DOHH2 (cell line): ENCODE measurements at regions not wholly inside any gene's neighbourhood (a gene's known extent, or its start where the extent isn't known, plus 50 kb on each side); places are given as distances from the start of the nearest gene placed in this dataset.

ENCODE experiments used
- H3F3A ChIP-seq: fragments of 200-600 bp; sonication (generic), shearing (Covaris generic); 2 replicates; pipeline ENCODE4 v1.6.0; 2016; ENCODE audit warnings: antibody characterized with exemption, mild to moderate bottlenecking; ENCODE audit not compliant: control insufficient read depth, insufficient read depth
- H3K27ac ChIP-seq: fragments of 200-600 bp; sonication (generic); 2 replicates; pipeline ENCODE4 v1.5.1; 2014; ENCODE audit warnings: low read depth, mild to moderate bottlenecking, low read length, moderate library complexity
- H3K27me3 ChIP-seq: fragments of 200-600 bp; sonication (generic); 2 replicates; pipeline ENCODE4 v1.6.1; 2014; ENCODE audit warnings: mild to moderate bottlenecking, low read length, mixed read lengths; ENCODE audit not compliant: control insufficient read depth
- H3K36me3 ChIP-seq: fragments of 200-600 bp; sonication (generic); 2 replicates; pipeline ENCODE4 v1.6.1; 2014; ENCODE audit warnings: mild to moderate bottlenecking, low read length, moderate library complexity, mixed read lengths; ENCODE audit not compliant: control insufficient read depth
- H3K4me1 ChIP-seq: fragments of 200-600 bp; sonication (generic); 2 replicates; pipeline ENCODE4 v1.6.1; 2014; ENCODE audit warnings: mild to moderate bottlenecking, low read length, mixed read lengths; ENCODE audit not compliant: control insufficient read depth
- H3K4me2 ChIP-seq: fragments of 200-600 bp; sonication (generic); 2 replicates; pipeline ENCODE4 v1.6.0; 2014; ENCODE audit warnings: mild to moderate bottlenecking, low read length, moderate library complexity
- H3K4me3 ChIP-seq: fragments of 200-600 bp; sonication (generic); 2 replicates; pipeline ENCODE4 v1.5.1; 2014; ENCODE audit warnings: mild to moderate bottlenecking, low read length, mixed read lengths
- H3K79me2 ChIP-seq: fragments of 200-600 bp; sonication (generic); 2 replicates; pipeline ENCODE4 v1.6.1; 2014; ENCODE audit warnings: mild to moderate bottlenecking, low read length, mixed read lengths; ENCODE audit not compliant: control insufficient read depth
- H3K9me2 ChIP-seq: fragments of 200-600 bp; sonication (generic); replicated peaks from 2 replicates; pipeline ENCODE4 v1.6.1; 2014; ENCODE audit warnings: mild to moderate bottlenecking, low read length, mixed read lengths; ENCODE audit not compliant: control insufficient read depth
- H3K9me3 ChIP-seq: fragments of 200-600 bp; sonication (generic); 2 replicates; pipeline ENCODE4 v1.6.1; 2014; ENCODE audit warnings: antibody characterized with exemption, low read length, mixed read lengths; ENCODE audit not compliant: control insufficient read depth, insufficient read depth
- H4K20me1 ChIP-seq: fragments of 200-600 bp; sonication (generic); 2 replicates; pipeline ENCODE4 v1.6.0; 2014; ENCODE audit warnings: low read depth, mild to moderate bottlenecking, antibody characterized with exemption, low read length, moderate library complexity; ENCODE audit not compliant: control insufficient read depth, insufficient read depth
- EZH2phosphoT487 ChIP-seq: fragments of 200-600 bp; sonication (generic); IDR thresholded peaks from 2 replicates; pipeline ENCODE4 v1.6.1; 2017; ENCODE audit warnings: borderline replicate concordance, mild to moderate bottlenecking, antibody characterized with exemption, low read length, moderate library complexity, mixed read lengths
- TF ChIP-seq, protein P1 (sequence below): fragments of 200-600 bp; sonication (generic); IDR thresholded peaks from one replicate; pipeline ENCODE4 v1.5.1; 2014; ENCODE audit warnings: antibody characterized with exemption, mild to moderate bottlenecking, low read depth, low read length; ENCODE audit not compliant: poor library complexity, severe bottlenecking

DNA sequence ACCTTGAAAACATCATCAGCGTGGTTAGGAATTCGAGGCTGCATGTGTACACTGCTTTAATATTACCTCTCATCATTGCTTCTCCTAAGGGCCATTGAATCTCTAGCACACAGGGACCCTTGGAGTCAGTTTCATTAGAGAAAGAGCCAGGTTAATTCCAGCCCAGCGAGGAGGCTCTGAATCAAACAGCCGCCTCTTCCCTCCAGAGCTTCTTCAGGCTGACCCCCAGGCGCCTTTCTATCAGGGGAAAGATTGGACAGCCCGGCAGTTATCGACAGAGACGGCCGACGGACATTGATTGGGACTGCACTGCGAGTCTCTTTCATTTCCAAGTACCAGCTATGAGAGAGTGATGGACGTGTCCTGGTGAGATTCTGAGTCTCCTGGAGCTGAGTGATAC is 159.2 kb downstream of the ANKRD60 start:
- H3K9me2 ChIP-seq, result no peaks in the 10 kb centered on the region
- H3K4me3 ChIP-seq, result no peak overlapping the region
- no peak for TF ChIP-seq EZH2phosphoT487
- TF ChIP-seq, protein P1, sequence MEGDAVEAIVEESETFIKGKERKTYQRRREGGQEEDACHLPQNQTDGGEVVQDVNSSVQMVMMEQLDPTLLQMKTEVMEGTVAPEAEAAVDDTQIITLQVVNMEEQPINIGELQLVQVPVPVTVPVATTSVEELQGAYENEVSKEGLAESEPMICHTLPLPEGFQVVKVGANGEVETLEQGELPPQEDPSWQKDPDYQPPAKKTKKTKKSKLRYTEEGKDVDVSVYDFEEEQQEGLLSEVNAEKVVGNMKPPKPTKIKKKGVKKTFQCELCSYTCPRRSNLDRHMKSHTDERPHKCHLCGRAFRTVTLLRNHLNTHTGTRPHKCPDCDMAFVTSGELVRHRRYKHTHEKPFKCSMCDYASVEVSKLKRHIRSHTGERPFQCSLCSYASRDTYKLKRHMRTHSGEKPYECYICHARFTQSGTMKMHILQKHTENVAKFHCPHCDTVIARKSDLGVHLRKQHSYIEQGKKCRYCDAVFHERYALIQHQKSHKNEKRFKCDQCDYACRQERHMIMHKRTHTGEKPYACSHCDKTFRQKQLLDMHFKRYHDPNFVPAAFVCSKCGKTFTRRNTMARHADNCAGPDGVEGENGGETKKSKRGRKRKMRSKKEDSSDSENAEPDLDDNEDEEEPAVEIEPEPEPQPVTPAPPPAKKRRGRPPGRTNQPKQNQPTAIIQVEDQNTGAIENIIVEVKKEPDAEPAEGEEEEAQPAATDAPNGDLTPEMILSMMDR, result no peak
- H3K27ac ChIP-seq, result no peak overlapping the region
- no peaks in the 10 kb centered on the region for H4K20me1 ChIP-seq
- no peaks in the 10 kb centered on the region for H3K79me2 ChIP-seq
- H3K4me2 ChIP-seq, result no peak overlapping the region
- H3K27me3 ChIP-seq, result no peaks in the 10 kb centered on the region
- H3F3A ChIP-seq, result no peaks in the 10 kb centered on the region
- H3K9me3 ChIP-seq, result no peaks in the 10 kb centered on the region
- H3K4me1 ChIP-seq, result no peaks in the 10 kb centered on the region
- H3K36me3 ChIP-seq, result no peaks in the 10 kb centered on the region

DNA sequence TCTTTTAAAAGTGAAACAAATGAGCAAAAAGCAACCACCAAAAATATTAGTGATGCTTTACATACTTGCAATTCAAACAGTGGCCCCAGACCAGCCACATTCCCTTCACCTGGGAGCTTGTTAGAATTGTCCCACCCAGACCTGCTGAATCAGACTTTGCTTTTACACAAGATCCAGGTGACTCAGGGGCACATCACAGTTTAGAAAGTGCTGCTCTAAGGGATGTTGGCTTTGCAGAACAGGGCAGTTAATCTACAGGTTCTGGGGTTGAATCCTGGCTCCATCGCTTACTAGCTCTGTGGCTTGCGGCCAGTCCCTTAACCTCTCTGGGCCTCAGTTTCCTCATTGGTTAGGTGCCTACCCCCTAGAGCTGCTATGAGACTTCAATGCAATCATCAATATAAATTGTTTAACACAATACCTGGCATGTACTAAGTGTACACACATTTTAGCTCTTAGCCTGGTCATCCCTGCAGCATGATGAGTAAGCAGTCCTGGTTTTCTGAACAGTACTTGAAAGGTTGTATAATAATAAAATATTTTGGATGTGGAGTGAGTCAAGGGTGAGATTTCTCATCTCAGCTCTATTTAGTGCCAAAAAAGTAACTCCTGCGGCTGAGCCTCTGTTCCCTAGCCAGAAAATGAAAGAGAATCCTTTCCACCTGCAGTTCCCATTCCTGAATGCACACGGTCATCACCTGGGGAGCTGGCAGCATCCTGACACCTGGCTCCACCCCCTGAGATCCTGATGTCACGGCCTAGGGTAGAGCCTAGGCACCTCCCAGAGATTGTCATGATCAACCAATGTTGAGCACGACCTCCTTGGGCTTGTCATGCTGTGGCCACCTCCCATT is 162.7 kb downstream of the ANKRD60 start:
- no peaks in the 10 kb centered on the region for H3K36me3 ChIP-seq
- no peaks in the 10 kb centered on the region for H3K9me2 ChIP-seq
- H3K4me1 ChIP-seq, result no peaks in the 10 kb centered on the region
- H4K20me1 ChIP-seq, result no peaks in the 10 kb centered on the region
- H3K79me2 ChIP-seq, result no peaks in the 10 kb centered on the region
- no peak overlapping the region for H3K4me2 ChIP-seq
- no peak overlapping the region for H3K27ac ChIP-seq
- no peak overlapping the region for H3K4me3 ChIP-seq
- H3K27me3 ChIP-seq, result peaks cover 5% of the 10 kb centered on the region; the same call in 1 of the 2 replicates
- no peaks in the 10 kb centered on the region; the same call in 1 of the 2 replicates for H3K9me3 ChIP-seq
- TF ChIP-seq, protein P1, result no peak
- no peak for TF ChIP-seq EZH2phosphoT487
- no peaks in the 10 kb centered on the region for H3F3A ChIP-seq

DNA sequence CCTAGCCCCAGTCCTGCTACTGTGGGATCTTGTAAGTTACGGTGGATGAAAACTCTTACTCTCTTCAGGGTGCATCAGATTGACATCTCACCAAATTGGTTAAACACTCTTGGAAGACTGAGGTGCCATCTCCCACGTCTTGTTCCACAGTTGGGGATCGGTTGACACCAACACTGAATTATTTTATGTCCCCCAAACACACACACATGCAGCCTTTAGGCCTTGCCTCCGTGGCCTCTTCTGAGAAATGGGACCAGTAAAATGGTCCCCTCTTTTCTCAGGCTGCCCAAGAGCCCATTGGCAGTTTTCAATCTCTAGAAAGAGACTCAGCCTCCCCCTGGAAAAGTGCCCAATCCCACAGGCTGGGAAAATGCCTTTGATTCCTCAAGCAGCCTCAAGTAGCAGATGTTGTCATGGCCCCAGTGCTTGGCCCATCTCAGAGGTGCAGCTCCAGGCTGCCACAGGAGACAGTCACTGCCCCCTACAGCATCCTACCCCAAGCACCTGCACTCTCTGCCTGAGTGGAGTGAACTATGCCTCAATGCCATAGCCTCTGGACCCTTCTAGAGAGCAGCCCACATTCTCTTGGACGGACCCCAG is 163.9 kb downstream of the ANKRD60 start:
- H3K9me2 ChIP-seq, result no peaks in the 10 kb centered on the region
- no peaks in the 10 kb centered on the region for H3F3A ChIP-seq
- H3K4me3 ChIP-seq, result no peak overlapping the region
- H3K27ac ChIP-seq, result no peak overlapping the region
- H3K4me2 ChIP-seq, result no peak overlapping the region
- peaks cover 5% of the 10 kb centered on the region; the same call in 1 of the 2 replicates for H3K27me3 ChIP-seq
- H3K9me3 ChIP-seq, result no peaks in the 10 kb centered on the region; the same call in 1 of the 2 replicates
- no peaks in the 10 kb centered on the region for H3K36me3 ChIP-seq
- no peaks in the 10 kb centered on the region for H3K79me2 ChIP-seq
- H4K20me1 ChIP-seq, result no peaks in the 10 kb centered on the region
- no peaks in the 10 kb centered on the region for H3K4me1 ChIP-seq
- TF ChIP-seq EZH2phosphoT487, result no peak
- TF ChIP-seq, protein P1, result no peak
